Skin epidermis (tissue), 12 donors: ENCODE measurements at regions not wholly inside any gene's neighbourhood (a gene's known extent, or its start where the extent isn't known, plus 50 kb on each side); places are given as distances from the start of the nearest gene placed in this dataset.

Experiments used
- H3K27ac ChIP-seq, 21 experiments: fragments of 200-600 bp; sonication (generic) in 11 of 21; one replicate each; pipeline ENCODE4 v1.5.0; 2020; ENCODE audit warnings: mild to moderate bottlenecking in 3 of 21, inconsistent platforms in 2 of 21, moderate library complexity in 2 of 21
- H3K4me3 ChIP-seq, 7 experiments: fragments of 200-600 bp; sonication (generic) in 2 of 7; one replicate each; pipeline ENCODE4 v1.5.0; 2020; ENCODE audit warnings: inconsistent platforms in 2 of 7, mild to moderate bottlenecking in 2 of 7, moderate library complexity in 1 of 7

- Histone ChIP-seq H3K4me3 (no peak overlapping the region), H3K27ac (no peak overlapping the region)
Observed at GRCh38 chrX:39900777-39901170, 197.0 kb downstream of the BCOR start.

- Histone ChIP-seq H3K4me3 (no peak overlapping the region), H3K27ac (no peak overlapping the region)
Observed at GRCh38 chrX:39903343-39903742, 194.4 kb downstream of the BCOR start.

- H3K4me3 ChIP-seq = no peak overlapping the region
- no peak overlapping the region for H3K27ac ChIP-seq
Observed at GRCh38 chrX:39903937-39904336, 193.8 kb downstream of the BCOR start.

- H3K27ac ChIP-seq = no peak overlapping the region
- no peak overlapping the region for H3K4me3 ChIP-seq
Observed at GRCh38 chrX:39904816-39905537, 192.8 kb downstream of the BCOR start.

- Histone ChIP-seq H3K27ac (no peak overlapping the region), H3K4me3 (no peak overlapping the region)
Observed at GRCh38 chrX:39905538-39905891, 192.2 kb downstream of the BCOR start.

- no peak overlapping the region for H3K27ac ChIP-seq
- no peak overlapping the region for H3K4me3 ChIP-seq
Observed at GRCh38 chrX:39905946-39906345, 191.8 kb downstream of the BCOR start.

- no peak overlapping the region for H3K4me3 ChIP-seq
- peak overlapping the region in 2 of 21 experiments; percentile 18 to 40 for H3K27ac ChIP-seq
Observed at GRCh38 chrX:39907964-39908661, 189.6 kb downstream of the BCOR start.

GRCh38 chrX:39909996-39910395 lies 187.8 kb downstream of the BCOR start:
- Histone ChIP-seq H3K4me3 (no peak overlapping the region), H3K27ac (no peak overlapping the region)

- no peak overlapping the region for H3K4me3 ChIP-seq
- no peak overlapping the region for H3K27ac ChIP-seq
Observed at GRCh38 chrX:39910651-39911050, 187.1 kb downstream of the BCOR start.

GRCh38 chrX:39911278-39911897 lies 186.4 kb downstream of the BCOR start:
- Histone ChIP-seq H3K27ac (no peak overlapping the region), H3K4me3 (no peak overlapping the region)

GRCh38 chrX:39912126-39912525 lies 185.6 kb downstream of the BCOR start:
- Histone ChIP-seq H3K4me3 (no peak overlapping the region), H3K27ac (no peak overlapping the region)

GRCh38 chrX:39915081-39915480 lies 182.7 kb downstream of the BCOR start:
- no peak overlapping the region for H3K4me3 ChIP-seq

GRCh38 chrX:39915596-39915995 lies 182.2 kb downstream of the BCOR start:
- no peak overlapping the region for H3K4me3 ChIP-seq
- H3K27ac ChIP-seq = no peak overlapping the region

More at GRCh38 chrX:39915081-39915480, 182.7 kb downstream of the BCOR start:
- no peak overlapping the region for H3K27ac ChIP-seq

- H3K27ac ChIP-seq = no peak overlapping the region
- no peak overlapping the region for H3K4me3 ChIP-seq
Observed at GRCh38 chrX:39921838-39922237, 175.9 kb downstream of the BCOR start.

- Histone ChIP-seq H3K4me3 (no peak overlapping the region), H3K27ac (no peak overlapping the region)
Observed at GRCh38 chrX:39922488-39922887, 175.3 kb downstream of the BCOR start.

- Histone ChIP-seq H3K27ac (no peak overlapping the region), H3K4me3 (no peak overlapping the region)
Observed at GRCh38 chrX:39922926-39923325, 174.8 kb downstream of the BCOR start.

- H3K27ac ChIP-seq = no peak overlapping the region
- H3K4me3 ChIP-seq = no peak overlapping the region
Observed at GRCh38 chrX:39927380-39927779, 170.4 kb downstream of the BCOR start.

- H3K4me3 ChIP-seq = no peak overlapping the region
Observed at GRCh38 chrX:39928704-39929378, 168.9 kb downstream of the BCOR start.

GRCh38 chrX:39929379-39930025 lies 168.3 kb downstream of the BCOR start:
- Histone ChIP-seq H3K4me3 (no peak overlapping the region), H3K27ac (no peak overlapping the region)

More at GRCh38 chrX:39928704-39929378, 168.9 kb downstream of the BCOR start:
- no peak overlapping the region for H3K27ac ChIP-seq
